H54 (cell line): ENCODE measurements at regions not wholly inside any gene's neighbourhood (a gene's known extent, or its start where the extent isn't known, plus 50 kb on each side); places are given as distances from the start of the nearest gene placed in this dataset.
"Not testable (repeated sequence)": the region's sequence is repeated elsewhere in the genome, so short reads cannot be mapped to it uniquely, and the experiment has no call there.

Experiments used
- DNase-seq: peaks from one replicate; pipeline ENCODE4 v3.0.0; 2011; ENCODE audit warnings: low spot score, mixed read lengths; ENCODE audit not compliant: insufficient read length
- FAIRE-seq: peaks from 3 replicates; lab custom pipeline; 2011; peaks lifted over from hg19 to GRCh38; lab: Jason Lieb, UNC
- POLR2A ChIP-seq: IDR thresholded peaks from 2 replicates; pipeline ENCODE4 v1.6.1; 2011; ENCODE audit warnings: low read depth, mild to moderate bottlenecking, low read length

- no peak for DNase-seq
- no peak for FAIRE-seq
- no peak for TF ChIP-seq POLR2A
Observed at GRCh38 chr15:89026167-89026566, 62.1 kb upstream of the ABHD2 start.

- DNase-seq (no peak), FAIRE-seq (no peak)
- no peak for TF ChIP-seq POLR2A
Observed at GRCh38 chr15:89028036-89028435, 60.2 kb upstream of the ABHD2 start.

DNA sequence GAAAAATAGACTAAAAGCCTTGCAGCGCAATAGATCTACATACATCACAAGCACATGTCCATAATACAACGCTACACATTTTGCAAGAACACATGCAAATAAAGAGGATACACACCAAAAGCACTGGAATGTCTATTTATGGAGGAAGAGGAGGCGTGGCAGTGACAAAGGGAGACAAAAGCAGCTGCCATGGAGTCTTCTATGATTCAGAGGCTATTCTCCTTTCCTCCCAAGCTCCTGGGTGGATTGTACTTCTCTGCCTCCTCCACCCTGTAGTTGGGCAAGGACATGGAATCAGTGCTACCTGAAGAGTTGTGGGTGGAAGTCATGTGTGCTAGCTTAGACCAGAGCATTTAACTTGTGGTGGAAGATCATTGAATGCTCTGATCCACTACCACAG is 57.9 kb upstream of the ABHD2 start:
- TF ChIP-seq POLR2A = no peak
- FAIRE-seq = no peak
- DNase-seq = no peak

DNA sequence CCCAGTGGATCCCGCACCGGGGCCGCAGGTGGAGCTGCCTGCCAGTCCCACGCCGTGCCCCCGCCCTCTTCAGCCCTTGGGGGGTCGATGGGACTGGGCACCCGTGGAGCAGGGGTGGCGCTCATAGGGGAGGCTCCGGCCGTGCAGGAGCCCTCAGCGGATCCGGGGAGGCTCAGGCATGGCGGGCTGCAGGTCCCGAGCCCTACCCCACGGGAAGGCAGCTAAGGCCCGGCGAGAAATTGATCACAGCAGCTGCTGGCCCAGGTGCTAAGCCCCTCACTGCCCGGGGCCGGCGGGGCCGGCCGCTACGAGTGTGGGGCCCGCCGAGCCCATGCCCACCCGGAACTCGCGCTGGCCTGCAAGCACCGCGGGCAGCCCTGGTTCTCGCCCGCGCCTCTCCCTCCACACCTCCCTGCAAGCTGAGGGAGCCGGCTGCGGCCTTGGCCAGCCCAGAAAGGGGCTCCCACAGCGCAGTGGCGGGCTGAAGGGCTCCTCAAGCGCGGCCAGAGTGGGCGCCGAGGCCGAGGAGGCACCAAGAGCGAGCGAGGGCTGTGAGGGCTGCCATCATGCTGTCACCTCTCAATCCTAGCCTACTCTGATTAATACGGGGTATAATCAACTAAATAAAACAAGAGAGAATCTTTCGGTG is 56.5 kb upstream of the ABHD2 start:
- FAIRE-seq, DNase-seq: not testable (repeated sequence)

DNA sequence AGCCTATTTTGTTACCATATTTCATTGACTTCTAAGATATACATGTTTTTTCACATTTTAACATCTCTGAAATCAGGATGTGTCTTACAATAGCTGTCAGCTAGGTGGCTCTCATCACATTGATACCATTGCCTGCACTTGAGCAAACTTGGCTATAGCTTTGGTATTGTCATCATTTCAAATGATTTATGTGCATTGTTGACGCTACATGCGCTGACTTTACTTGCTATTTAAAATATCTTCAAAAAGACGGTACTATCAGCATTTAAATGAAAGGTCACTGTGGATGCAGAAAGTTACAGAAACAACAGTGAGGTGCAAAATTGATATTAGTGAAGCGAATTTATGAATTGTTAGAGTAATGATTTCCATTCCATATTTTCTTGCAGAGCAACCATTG is 54.0 kb upstream of the ABHD2 start:
- no peak for TF ChIP-seq POLR2A
- DNase-seq (no peak), FAIRE-seq (no peak)

DNA sequence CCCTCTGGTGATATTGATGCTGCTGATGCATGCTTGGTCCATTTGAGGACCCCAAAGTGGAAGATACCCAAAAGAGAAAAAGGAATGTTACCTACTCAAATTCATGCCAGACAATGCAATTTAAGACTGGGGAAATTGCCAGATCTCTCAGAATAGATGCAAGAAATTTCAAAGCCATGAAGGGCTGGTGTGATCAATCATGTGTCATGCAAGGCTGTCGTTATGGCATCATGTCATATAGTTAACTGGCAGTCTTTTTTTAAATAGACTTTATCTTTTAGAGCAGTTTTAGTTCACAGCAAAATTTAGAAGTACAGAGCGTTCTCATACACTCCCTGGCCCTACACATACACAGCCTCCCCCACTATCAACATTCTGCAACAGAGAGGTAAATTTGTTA is 53.1 kb upstream of the ABHD2 start:
- no peak for FAIRE-seq
- no peak for DNase-seq
- TF ChIP-seq POLR2A = no peak

GRCh38 chr15:89035658-89036057 is 52.6 kb upstream of the ABHD2 start:
- FAIRE-seq (no peak), DNase-seq (no peak)
- no peak for TF ChIP-seq POLR2A

DNA sequence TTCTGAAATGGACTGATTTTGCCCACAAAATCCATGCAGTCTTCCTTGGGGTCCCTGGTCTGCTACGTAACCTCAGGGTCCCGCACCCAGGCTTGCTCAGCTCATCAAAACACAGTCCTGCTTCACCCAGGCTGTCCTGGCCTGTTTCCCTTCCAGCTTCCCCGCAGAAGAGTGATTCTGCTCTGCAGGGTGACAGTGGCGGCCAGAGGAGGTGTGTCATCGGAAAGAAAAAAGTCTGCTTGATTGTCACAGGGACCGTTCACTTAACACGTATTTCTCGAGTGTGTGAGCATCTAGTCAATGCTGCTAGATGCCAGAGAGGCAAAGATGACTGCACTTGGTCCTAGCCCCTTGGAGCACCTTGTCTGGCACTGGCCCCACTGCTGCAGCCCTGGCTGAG is 50.1 kb upstream of the ABHD2 start:
- FAIRE-seq = no peak
- DNase-seq = no peak
- TF ChIP-seq POLR2A = no peak
